ENCODE measurements at regions not wholly inside any gene's neighbourhood (a gene's known extent, or its start where the extent isn't known, plus 50 kb on each side); places are given as distances from the start of the nearest gene placed in this dataset.

GRCh38 chr5:136516637-136517036, 151.3 kb upstream of the TRPC7 start:
- TF ChIP-seq EZH2phosphoT487 (IDR thresholded peaks at IDR 0.05; ENCODE audit: borderline replicate concordance, low read depth), result no peak
- no peak for TF ChIP-seq POLR2AphosphoS5 (IDR thresholded peaks at IDR 0.05; ENCODE audit: low read depth, low read length)
- no peak for TF ChIP-seq CTCF (IDR thresholded peaks at IDR 0.05)
- TF ChIP-seq FOSL2 (IDR thresholded peaks at IDR 0.05; ENCODE audit: borderline replicate concordance, low read depth), result no peak
- no peak for TF ChIP-seq ELF1 (IDR thresholded peaks at IDR 0.05)
- no peak for TF ChIP-seq TAF1 (IDR thresholded peaks at IDR 0.05; ENCODE audit: borderline replicate concordance, low read depth, low read length)
- no peak for TF ChIP-seq MAX (IDR thresholded peaks at IDR 0.05; ENCODE audit: low read depth)
- no peak for TF ChIP-seq NFIC (IDR thresholded peaks at IDR 0.05; ENCODE audit: borderline replicate concordance)
- TF ChIP-seq RCOR1 (IDR thresholded peaks at IDR 0.05; ENCODE audit: low read length), result no peak
- no peak for TF ChIP-seq RFX5 (IDR thresholded peaks at IDR 0.05; ENCODE audit: low read length)
- TF ChIP-seq USF2 (IDR thresholded peaks at IDR 0.05; ENCODE audit: borderline replicate concordance, low read depth, low read length), result no peak
- TF ChIP-seq RXRA (IDR thresholded peaks at IDR 0.05; ENCODE audit: borderline replicate concordance, low read depth), result no peak
- no peak for TF ChIP-seq MXI1 (IDR thresholded peaks at IDR 0.05; ENCODE audit: low read depth, low read length)

Measured in SK-N-SH (cell line).